Suprapubic skin (tissue), 4 donors: ENCODE measurements at regions not wholly inside any gene's neighbourhood (a gene's known extent, or its start where the extent isn't known, plus 50 kb on each side); places are given as distances from the start of the nearest gene placed in this dataset.

Experiments
- EP300 ChIP-seq: sonication (generic); formaldehyde crosslinking; IDR thresholded peaks from one replicate; pipeline ENCODE4 v1.6.1; 2017; ENCODE audit warnings: antibody characterized with exemption
- POLR2A ChIP-seq, 2 donors: fragments of 450-650 bp; IDR thresholded peaks; one replicate each; pipeline ENCODE4 v1.6.1; 2017; ENCODE audit warnings: antibody characterized with exemption in 2 of 2, mild to moderate bottlenecking in 2 of 2, moderate library complexity in 2 of 2
- POLR2AphosphoS5 ChIP-seq, 3 donors: sonication (generic); formaldehyde crosslinking; IDR thresholded peaks; one replicate each; pipeline ENCODE4 v1.6.1; 2017; ENCODE audit warnings: antibody characterized with exemption in 3 of 3
- TF ChIP-seq, protein P1 (sequence below), 2 donors: fragments of 200-600 bp in 1 of 2; fragments of 450-650 bp in 1 of 2; sonication (generic) in 1 of 2; IDR thresholded peaks; one replicate each; pipeline ENCODE4 v1.5.1; 2016 to 2019; ENCODE audit warnings: antibody characterized with exemption in 2 of 2, mild to moderate bottlenecking in 1 of 2, moderate library complexity in 1 of 2

GRCh38 chr9:30036558-30036957, 2347.9 kb upstream of the ACO1 start:
- TF ChIP-seq, protein P1, sequence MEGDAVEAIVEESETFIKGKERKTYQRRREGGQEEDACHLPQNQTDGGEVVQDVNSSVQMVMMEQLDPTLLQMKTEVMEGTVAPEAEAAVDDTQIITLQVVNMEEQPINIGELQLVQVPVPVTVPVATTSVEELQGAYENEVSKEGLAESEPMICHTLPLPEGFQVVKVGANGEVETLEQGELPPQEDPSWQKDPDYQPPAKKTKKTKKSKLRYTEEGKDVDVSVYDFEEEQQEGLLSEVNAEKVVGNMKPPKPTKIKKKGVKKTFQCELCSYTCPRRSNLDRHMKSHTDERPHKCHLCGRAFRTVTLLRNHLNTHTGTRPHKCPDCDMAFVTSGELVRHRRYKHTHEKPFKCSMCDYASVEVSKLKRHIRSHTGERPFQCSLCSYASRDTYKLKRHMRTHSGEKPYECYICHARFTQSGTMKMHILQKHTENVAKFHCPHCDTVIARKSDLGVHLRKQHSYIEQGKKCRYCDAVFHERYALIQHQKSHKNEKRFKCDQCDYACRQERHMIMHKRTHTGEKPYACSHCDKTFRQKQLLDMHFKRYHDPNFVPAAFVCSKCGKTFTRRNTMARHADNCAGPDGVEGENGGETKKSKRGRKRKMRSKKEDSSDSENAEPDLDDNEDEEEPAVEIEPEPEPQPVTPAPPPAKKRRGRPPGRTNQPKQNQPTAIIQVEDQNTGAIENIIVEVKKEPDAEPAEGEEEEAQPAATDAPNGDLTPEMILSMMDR (IDR thresholded peaks at IDR 0.05), result no peak
- TF ChIP-seq POLR2A (IDR thresholded peaks at IDR 0.05), result no peak
- TF ChIP-seq EP300, result no peak
- TF ChIP-seq POLR2AphosphoS5 (IDR thresholded peaks at IDR 0.05), result no peak
